Activated naive CD8-positive, alpha-beta T cell treated with anti-CD3 and anti-CD28 coated beads, Interleukin-2, amount 50 U/mL, for 24 hours (primary cell): ENCODE measurements at regions not wholly inside any gene's neighbourhood (a gene's known extent, or its start where the extent isn't known, plus 50 kb on each side); places are given as distances from the start of the nearest gene placed in this dataset.

ENCODE experiments used
- ATAC-seq: fragments of 150-1000 bp; cut with Tn5 transposase; one replicate; pipeline ENCODE4 v1.10.0; 2021
- DNase-seq: peaks from one replicate; pipeline ENCODE4 v3.0.0; 2021
- H3K27ac Mint-ChIP-seq: one replicate; pipeline ENCODE4 v1.8.0; 2021; ENCODE audit warnings: mild to moderate bottlenecking, mixed read lengths
- H3K27me3 Mint-ChIP-seq: one replicate; pipeline ENCODE4 v1.8.0; 2021; ENCODE audit warnings: mixed read lengths
- H3K36me3 Mint-ChIP-seq: one replicate; pipeline ENCODE4 v1.8.0; 2021; ENCODE audit warnings: low read depth, mixed read lengths
- H3K4me1 Mint-ChIP-seq: one replicate; pipeline ENCODE4 v1.8.0; 2021; ENCODE audit warnings: mixed read lengths
- H3K4me3 Mint-ChIP-seq: one replicate; pipeline ENCODE4 v1.8.0; 2021; ENCODE audit warnings: mild to moderate bottlenecking, moderate library complexity, mixed read lengths
- H3K9me3 Mint-ChIP-seq: one replicate; pipeline ENCODE4 v1.8.0; 2021; ENCODE audit warnings: mixed read lengths

DNA sequence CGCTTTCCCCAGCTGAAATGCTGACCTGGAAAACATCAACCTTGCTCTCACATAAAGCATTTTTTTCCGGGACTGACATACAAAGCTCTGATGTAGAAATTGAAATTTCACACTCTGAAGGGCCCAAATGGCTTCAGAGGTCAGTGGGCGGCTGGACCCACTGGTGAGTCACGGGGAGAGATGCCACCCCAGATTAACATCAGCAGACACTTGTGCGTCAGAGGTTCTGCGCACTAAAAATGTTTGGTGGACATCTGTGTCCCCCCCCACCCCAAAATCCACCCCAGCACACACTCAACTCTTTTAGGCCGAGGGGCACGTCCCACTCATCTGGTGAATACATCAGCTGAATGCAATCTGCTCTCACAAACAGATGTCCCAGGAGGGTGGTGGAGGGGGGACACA, 208.9 kb downstream of the ASB1 start:
- DNase-seq (no peak), ATAC-seq (no peak)
- Mint-ChIP-seq H3K9me3 (no peaks in the 10 kb centered on the region), H3K4me3 (no peak overlapping the region), H3K36me3 (no peaks in the 10 kb centered on the region), H3K4me1 (no peaks in the 10 kb centered on the region), H3K27me3 (peaks cover 4% of the 10 kb centered on the region), H3K27ac (no peak overlapping the region)

DNA sequence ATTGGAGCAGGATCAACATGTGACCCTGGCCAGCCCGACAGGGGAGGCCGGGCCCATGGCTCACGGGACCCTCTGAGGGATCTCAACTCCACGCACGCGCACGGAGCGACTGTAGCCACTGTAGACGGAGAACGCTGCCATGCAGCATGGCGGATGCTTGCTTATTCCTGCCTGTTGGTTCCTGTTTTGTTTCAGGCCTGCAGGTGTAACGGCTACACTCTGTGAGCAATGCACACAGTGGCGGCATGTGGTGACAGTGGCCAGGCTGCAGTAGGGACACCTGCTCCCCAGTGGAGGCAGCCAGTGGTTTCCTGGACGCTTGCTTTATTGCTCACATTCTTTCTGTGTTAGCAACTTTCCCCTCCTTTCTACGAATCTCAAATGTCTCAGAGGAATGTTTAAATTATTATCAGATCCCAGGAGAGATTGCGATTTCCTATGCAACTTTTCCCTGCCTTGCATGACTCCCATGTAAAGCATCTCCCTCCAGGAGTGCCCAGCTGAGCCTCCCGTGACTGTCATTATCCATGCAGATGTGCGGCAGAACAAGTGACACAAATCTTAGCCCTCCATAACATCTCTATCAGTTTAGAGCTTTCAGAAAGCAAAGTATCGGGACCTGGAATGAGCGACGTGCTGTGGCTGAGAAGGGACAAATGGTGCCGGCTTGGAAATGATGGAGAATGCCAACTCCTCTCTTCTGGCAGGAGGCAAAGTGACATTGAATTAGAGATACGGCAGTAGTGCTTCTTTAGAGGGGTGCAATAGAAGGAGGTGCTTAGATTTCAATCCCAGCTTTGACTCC, 209.7 kb downstream of the ASB1 start:
- H3K27me3 Mint-ChIP-seq = peaks cover 4% of the 10 kb centered on the region
- no peaks in the 10 kb centered on the region for H3K4me1 Mint-ChIP-seq
- H3K4me3 Mint-ChIP-seq = no peak overlapping the region
- ATAC-seq (no peak), DNase-seq (no peak)
- H3K36me3 Mint-ChIP-seq = no peaks in the 10 kb centered on the region
- H3K27ac Mint-ChIP-seq = no peak overlapping the region
- H3K9me3 Mint-ChIP-seq = no peaks in the 10 kb centered on the region

DNA sequence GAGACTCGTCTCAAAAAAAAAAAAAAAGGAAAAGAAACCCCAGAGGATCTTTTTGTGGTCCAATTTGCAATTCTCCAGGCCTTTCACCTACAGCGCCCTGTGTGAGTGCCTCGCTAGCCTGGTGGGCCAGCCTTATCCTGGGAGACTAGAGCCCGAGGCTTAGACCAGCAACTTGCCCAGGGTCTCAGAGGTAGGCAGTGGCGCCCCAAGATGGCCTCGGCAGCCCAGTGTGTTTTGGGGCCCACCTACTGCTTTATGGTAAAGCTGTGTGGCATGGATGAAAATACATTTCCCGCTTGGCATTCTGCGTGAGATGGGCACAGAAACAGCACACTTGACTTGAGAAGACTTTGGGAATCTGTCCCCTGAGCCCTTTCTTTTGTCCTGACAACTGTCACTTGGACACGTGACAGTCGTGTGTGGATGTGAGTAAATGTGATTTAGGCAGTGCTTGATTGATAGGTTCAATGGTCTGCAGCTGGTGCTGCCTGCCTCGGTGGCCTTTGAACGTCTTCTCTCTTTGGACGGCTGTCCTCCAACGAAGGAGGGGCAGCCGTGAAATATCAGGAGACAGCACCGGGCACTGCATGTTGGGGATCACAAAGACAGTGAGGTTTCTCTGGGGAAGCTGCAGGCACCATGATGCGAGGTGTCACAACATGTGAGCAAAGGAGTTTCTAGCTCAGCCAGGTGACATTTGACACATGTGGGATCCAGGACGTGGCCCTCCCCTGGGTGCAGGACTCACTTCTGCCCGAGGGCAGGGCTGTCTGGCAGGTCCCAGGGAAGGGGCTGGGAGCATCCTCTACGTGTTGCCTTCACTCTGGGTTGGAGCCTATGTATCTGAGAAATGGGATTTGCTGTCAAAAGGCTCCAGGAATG, 209.5 kb upstream of the TWIST2 start:
- Mint-ChIP-seq H3K36me3 (no peaks in the 10 kb centered on the region), H3K27me3 (peaks cover 4% of the 10 kb centered on the region), H3K27ac (no peak overlapping the region), H3K4me1 (peaks cover under 1% of the 10 kb centered on the region), H3K4me3 (no peak overlapping the region), H3K9me3 (no peaks in the 10 kb centered on the region)
- DNase-seq (no peak), ATAC-seq (no peak)

DNA sequence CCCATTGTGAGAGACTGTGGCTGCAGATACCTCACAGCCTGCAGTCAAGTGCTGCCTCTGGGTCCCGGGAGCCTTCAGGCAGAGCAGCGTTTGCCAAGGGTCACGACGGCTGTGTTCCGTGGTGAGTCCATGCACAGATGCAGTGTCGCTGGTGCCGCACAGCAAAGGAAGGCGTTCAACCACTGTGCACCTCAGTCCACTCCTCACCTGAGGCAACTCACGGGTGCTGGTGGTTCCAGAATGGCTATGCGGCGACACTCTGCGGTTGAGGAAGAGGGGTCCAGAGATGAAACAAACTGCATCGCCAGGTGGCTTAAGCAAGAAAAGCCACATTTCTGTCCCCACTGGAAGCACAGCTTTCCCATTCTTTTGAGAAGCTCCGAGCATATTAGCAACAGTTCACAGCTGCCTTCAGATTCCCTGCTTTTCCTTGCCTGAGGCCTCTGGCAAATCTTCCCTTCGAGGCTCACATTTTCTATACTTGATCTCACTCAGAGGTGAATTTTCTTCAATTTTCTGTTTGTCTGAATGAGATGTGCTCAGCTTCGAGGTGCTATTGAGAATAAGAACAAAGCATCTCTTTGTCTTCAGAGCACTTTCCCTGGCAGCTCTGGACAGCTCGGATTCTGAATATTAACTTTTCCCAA, 208.8 kb upstream of the TWIST2 start:
- peaks cover 4% of the 10 kb centered on the region for H3K27me3 Mint-ChIP-seq
- no peak overlapping the region for H3K4me3 Mint-ChIP-seq
- no peak for DNase-seq
- peaks cover 8% of the 10 kb centered on the region for H3K4me1 Mint-ChIP-seq
- no peaks in the 10 kb centered on the region for H3K36me3 Mint-ChIP-seq
- H3K9me3 Mint-ChIP-seq = no peaks in the 10 kb centered on the region
- no peak overlapping the region for H3K27ac Mint-ChIP-seq
- ATAC-seq = no peak

DNA sequence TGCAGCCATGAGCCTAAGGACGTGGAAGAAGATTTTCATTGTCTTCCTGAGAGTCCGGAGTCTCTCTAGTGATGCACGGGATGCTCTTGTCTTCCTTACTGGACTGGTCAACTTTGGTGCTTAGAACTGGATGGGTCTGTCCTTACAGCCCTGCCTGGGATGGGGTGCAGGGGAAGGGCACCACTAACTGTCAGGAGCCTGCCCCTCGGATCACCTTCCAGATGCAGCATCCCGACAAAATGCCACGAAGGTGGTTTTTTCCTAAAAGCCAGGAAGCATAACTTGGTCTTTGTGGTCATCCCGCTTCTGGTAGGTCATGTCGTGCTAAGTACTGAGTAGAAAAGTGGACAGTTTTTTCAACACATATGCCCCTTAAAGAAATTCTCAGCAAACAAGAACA, 207.4 kb upstream of the TWIST2 start:
- Mint-ChIP-seq H3K36me3 (no peaks in the 10 kb centered on the region), H3K27me3 (peaks cover 4% of the 10 kb centered on the region), H3K4me3 (no peak overlapping the region), H3K9me3 (no peaks in the 10 kb centered on the region), H3K27ac (no peak overlapping the region), H3K4me1 (peaks cover 15% of the 10 kb centered on the region)
- no peak for DNase-seq
- ATAC-seq = no peak

DNA sequence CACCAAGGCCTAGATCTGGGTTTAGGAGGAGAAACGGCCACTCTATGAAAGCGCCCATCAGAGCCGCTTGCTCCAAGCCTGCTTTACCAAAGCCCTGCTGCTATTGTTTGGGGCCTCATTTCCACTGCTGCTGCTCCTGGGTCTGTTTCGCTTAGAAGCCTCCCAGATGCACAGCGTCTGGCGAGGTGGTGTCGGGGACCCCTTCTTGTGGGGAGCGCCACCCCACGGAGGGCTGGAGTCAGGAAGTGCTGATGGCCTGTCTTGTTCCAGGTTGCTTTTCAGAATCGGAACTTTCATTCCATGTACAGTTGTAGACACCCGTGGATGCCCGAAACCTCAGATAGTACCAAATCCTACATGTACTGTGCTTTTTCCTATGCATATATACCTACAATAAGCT, 204.9 kb upstream of the TWIST2 start:
- DNase-seq (no peak), ATAC-seq (no peak)
- Mint-ChIP-seq H3K36me3 (no peaks in the 10 kb centered on the region), H3K4me1 (peaks cover 15% of the 10 kb centered on the region), H3K27me3 (peaks cover 4% of the 10 kb centered on the region), H3K27ac (no peak overlapping the region), H3K4me3 (no peak overlapping the region), H3K9me3 (no peaks in the 10 kb centered on the region)

DNA sequence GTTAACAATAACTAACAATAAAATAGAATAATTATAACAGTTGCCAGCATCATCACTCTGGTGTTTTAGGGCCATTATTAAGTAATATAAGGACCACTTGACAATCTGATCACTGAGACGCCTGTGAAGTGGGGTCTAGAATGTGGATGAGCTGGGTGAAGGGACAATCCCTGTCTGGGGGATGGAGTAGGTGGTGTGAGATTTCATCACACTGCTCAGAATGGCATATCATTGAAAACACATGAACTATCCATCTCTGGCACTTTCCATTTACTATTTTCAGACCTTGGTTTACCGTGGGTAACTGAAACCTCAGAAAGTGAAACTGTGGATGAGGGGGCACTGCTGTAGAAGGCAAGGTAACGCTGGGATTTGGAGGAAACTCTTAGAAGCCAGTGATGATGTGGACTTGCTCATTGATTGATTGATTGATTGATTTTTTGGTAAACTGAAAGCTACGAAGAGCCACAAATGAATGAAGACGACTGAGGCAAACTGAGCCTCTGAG, 204.4 kb upstream of the TWIST2 start:
- Mint-ChIP-seq H3K4me1 (peaks cover 15% of the 10 kb centered on the region), H3K36me3 (no peaks in the 10 kb centered on the region), H3K27ac (peak overlapping the region; percentile 43), H3K4me3 (peak overlapping the region; percentile 22), H3K27me3 (peaks cover 4% of the 10 kb centered on the region), H3K9me3 (no peaks in the 10 kb centered on the region)
- DNase-seq (no peak), ATAC-seq (peak; percentile 57)

DNA sequence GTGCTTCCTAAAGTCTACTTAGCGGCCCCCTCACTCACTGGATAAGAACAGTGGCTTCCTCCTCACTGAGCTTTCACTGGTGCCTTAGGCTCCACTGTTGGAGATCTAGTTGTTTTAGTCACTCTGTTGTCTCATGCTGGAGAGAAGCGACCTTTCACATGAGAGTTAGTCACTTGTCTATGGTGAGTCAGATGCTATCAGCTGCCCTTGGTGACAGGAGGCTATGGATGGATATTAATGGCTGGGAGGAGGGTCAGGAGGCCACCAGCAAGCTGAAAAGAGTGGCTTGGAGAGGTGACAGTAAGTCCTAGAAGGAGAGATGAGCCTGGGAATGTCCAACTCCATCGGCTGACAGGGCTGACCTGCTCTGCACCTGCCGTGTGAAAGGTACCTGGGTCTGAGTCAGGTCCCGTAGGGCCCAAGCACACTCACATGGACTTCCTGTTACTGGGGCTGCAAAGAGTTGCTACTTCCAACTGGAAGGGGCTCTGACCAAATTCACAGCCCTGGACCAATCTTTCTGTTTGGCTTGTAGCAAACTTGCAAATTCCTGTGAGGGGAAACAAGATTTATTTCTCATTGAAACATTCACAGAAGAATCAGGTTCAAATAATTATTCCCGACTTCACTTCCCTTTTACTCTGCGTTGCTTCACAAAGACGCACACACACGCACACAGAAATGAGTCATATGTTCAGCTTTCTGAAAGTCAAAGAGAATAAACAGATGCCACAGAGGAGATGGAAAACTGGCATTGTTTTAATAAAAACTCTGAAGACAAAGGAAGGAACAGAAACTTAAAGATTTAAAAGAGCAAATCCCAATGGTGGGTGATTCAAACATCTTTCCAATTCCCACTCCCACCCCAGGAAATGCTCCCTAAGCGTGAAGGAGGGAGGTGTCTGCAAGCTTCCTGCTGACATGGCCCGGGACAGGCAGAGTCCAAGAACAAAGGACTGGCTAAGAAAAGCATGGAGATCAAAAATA, 203.5 kb upstream of the TWIST2 start:
- peaks cover 6% of the 10 kb centered on the region for H3K27me3 Mint-ChIP-seq
- H3K36me3 Mint-ChIP-seq = no peaks in the 10 kb centered on the region
- peaks cover 15% of the 10 kb centered on the region for H3K4me1 Mint-ChIP-seq
- H3K9me3 Mint-ChIP-seq = no peaks in the 10 kb centered on the region
- peak; percentile 96 for ATAC-seq
- peak; percentile 7 for DNase-seq
- peak overlapping the region; percentile 22 for H3K4me3 Mint-ChIP-seq
- peak overlapping the region; percentile 43 for H3K27ac Mint-ChIP-seq

DNA sequence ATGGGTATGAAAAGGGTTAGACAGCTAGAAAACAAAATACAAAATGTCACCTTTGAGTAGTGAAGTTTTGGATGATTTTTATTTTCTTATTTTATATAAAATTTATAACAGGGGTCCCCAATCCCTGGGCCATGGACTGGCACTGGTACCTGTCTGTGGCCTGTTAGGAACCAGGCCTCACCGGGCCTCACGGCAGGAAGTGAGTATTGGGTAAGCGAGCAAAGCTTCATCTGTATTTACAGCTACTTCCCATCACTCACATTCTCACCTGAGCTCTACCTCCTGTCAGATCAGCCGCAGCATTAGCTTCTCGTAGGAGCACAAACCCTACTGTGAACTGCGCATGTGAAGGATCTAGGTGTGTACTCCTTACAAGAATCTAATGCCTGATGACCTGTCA, 202.8 kb upstream of the TWIST2 start:
- H3K27me3 Mint-ChIP-seq = peaks cover 8% of the 10 kb centered on the region
- H3K4me1 Mint-ChIP-seq = peaks cover 15% of the 10 kb centered on the region
- H3K36me3 Mint-ChIP-seq = no peaks in the 10 kb centered on the region
- DNase-seq = no peak
- no peaks in the 10 kb centered on the region for H3K9me3 Mint-ChIP-seq
- ATAC-seq = no peak
- no peak overlapping the region for H3K27ac Mint-ChIP-seq
- no peak overlapping the region for H3K4me3 Mint-ChIP-seq

DNA sequence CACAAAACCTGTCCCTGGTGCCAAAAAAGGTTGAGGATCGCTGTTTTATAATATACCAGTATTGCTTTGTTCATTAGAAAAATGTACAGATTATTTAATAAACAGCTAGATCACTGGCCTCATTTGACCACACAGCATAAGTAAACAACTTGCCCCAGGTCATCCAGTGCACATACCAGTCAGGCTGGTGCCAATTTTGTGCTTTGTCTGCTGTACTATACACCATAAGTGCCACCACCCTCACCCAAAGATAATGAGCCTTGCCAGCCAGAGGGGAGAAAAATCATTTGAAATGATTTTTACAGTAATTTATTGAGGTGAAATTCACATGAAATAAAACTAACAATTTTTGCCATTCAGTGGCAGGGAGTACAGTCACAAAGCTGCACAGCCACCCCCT, 202.2 kb upstream of the TWIST2 start:
- H3K4me1 Mint-ChIP-seq = peaks cover 15% of the 10 kb centered on the region
- ATAC-seq (no peak), DNase-seq (no peak)
- no peak overlapping the region for H3K4me3 Mint-ChIP-seq
- H3K9me3 Mint-ChIP-seq = no peaks in the 10 kb centered on the region
- no peak overlapping the region for H3K27ac Mint-ChIP-seq
- H3K36me3 Mint-ChIP-seq = no peaks in the 10 kb centered on the region
- peaks cover 5% of the 10 kb centered on the region for H3K27me3 Mint-ChIP-seq

DNA sequence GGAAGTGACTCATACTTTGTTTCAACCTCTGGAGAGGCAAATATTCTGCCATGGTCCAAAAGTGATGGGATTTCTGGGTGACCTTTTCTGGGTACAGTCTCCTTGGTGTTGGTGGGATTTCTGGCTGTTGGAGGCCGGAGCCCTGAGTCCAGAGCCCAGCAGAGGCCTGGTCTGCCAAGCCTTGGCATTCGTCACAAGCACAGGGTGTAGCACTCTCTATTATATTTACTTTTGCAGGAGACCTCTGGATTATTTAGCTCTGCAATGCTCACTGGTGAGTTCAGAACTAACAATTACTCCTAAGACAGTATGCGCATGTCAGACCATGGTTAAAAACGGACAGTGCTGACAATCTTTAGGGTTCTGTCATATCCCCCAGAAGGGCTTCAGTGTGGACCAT, 201.6 kb upstream of the TWIST2 start:
- DNase-seq (no peak), ATAC-seq (no peak)
- H3K4me3 Mint-ChIP-seq = no peak overlapping the region
- H3K27ac Mint-ChIP-seq = no peak overlapping the region
- H3K9me3 Mint-ChIP-seq = no peaks in the 10 kb centered on the region
- H3K27me3 Mint-ChIP-seq = peaks cover 6% of the 10 kb centered on the region
- H3K4me1 Mint-ChIP-seq = peaks cover 15% of the 10 kb centered on the region
- H3K36me3 Mint-ChIP-seq = no peaks in the 10 kb centered on the region

DNA sequence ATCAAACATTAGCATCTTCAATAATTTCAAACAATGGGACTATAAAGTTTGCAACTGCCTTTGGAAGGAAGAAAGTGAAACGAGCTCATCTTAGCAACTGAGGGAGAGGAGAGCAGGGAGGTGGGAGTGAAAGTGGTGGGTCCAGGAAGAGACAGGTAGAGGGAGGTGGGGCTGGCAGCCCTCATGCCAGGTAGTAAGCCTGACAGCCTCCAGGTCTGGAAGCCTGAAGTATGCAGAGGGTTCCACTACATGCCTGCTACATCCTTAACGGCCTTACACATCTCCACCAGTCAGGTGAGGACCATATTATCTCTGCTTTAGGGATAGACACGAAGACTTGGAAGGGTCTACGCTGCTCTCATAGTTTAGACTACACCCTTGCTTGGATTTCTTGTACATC, 201.1 kb upstream of the TWIST2 start:
- Mint-ChIP-seq H3K4me1 (peaks cover 15% of the 10 kb centered on the region), H3K36me3 (no peaks in the 10 kb centered on the region), H3K4me3 (no peak overlapping the region), H3K9me3 (no peaks in the 10 kb centered on the region), H3K27ac (no peak overlapping the region), H3K27me3 (peaks cover 7% of the 10 kb centered on the region)
- no peak for DNase-seq
- no peak for ATAC-seq

DNA sequence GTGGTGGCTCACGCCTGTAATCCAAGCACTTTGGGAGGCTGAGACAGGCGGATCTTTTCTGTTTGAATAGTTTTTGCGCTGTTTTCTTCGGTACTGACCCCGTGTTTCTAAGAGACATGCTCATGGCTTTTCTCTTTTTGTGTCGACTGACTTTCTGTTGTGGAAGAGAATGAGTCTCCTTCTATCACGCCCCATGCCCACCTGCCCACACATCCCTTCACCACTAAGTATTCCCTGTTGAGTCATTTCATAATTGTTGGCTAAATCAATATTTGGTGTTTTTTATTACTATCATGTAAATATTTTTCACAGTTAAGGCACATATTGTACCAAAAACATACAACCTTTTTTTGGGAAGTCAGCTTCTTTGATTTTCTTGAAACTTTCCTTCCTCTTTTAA, 198.8 kb upstream of the TWIST2 start:
- no peak overlapping the region for H3K27ac Mint-ChIP-seq
- peaks cover 7% of the 10 kb centered on the region for H3K4me1 Mint-ChIP-seq
- no peak for DNase-seq
- no peaks in the 10 kb centered on the region for H3K9me3 Mint-ChIP-seq
- H3K36me3 Mint-ChIP-seq = no peaks in the 10 kb centered on the region
- no peak for ATAC-seq
- peaks cover 7% of the 10 kb centered on the region for H3K27me3 Mint-ChIP-seq
- no peak overlapping the region for H3K4me3 Mint-ChIP-seq
